ENCODE measurements at regions not wholly inside any gene's neighbourhood (a gene's known extent, or its start where the extent isn't known, plus 50 kb on each side); places are given as distances from the start of the nearest gene placed in this dataset.
"Not testable (repeated sequence)": the region's sequence is repeated elsewhere in the genome, so short reads cannot be mapped to it uniquely, and the experiment has no call there.

- DNase-seq, result not testable (repeated sequence)
Observed at GRCh38 chr1:83194610-83195009, 804.3 kb downstream of the TTLL7 start.

- DNase-seq, result not testable (repeated sequence)
Observed at GRCh38 chr1:83182033-83182728, 816.8 kb downstream of the TTLL7 start.

GRCh38 chr1:83180621-83181020, 818.3 kb downstream of the TTLL7 start:
- not testable (repeated sequence) for DNase-seq

- DNase-seq, result not testable (repeated sequence)
Observed at GRCh38 chr1:83167634-83168033, 831.3 kb downstream of the TTLL7 start.

GRCh38 chr1:83163879-83164475, 835.0 kb downstream of the TTLL7 start:
- not testable (repeated sequence) for DNase-seq

- not testable (repeated sequence) for DNase-seq
Observed at GRCh38 chr1:83158924-83159323, 840.0 kb downstream of the TTLL7 start.

GRCh38 chr1:83154306-83154705, 844.6 kb downstream of the TTLL7 start:
- DNase-seq, result not testable (repeated sequence)

GRCh38 chr1:83151167-83151898, 847.6 kb downstream of the TTLL7 start:
- not testable (repeated sequence) for DNase-seq

GRCh38 chr1:83150479-83150878, 848.5 kb downstream of the TTLL7 start:
- DNase-seq, result not testable (repeated sequence)

- DNase-seq, result not testable (repeated sequence)
Observed at GRCh38 chr1:83145820-83146219, 853.1 kb downstream of the TTLL7 start.

- not testable (repeated sequence) for DNase-seq
Observed at GRCh38 chr1:83142802-83143201, 856.1 kb downstream of the TTLL7 start.

- DNase-seq, result not testable (repeated sequence)
Observed at GRCh38 chr1:83135524-83136157, 863.3 kb downstream of the TTLL7 start.

GRCh38 chr1:83134322-83135014, 864.5 kb downstream of the TTLL7 start:
- not testable (repeated sequence) for DNase-seq

GRCh38 chr1:83131692-83131955, 867.3 kb downstream of the TTLL7 start:
- DNase-seq, result no peak

- no peak for DNase-seq
Observed at GRCh38 chr1:83130886-83131691, 867.8 kb downstream of the TTLL7 start.

GRCh38 chr1:83129107-83129506, 869.8 kb downstream of the TTLL7 start:
- no peak for DNase-seq

- DNase-seq, result no peak
Observed at GRCh38 chr1:83125456-83125855, 873.5 kb downstream of the TTLL7 start.

- no peak for DNase-seq
Observed at GRCh38 chr1:83123019-83123418, 875.9 kb downstream of the TTLL7 start.

- DNase-seq, result no peak
Observed at GRCh38 chr1:83118472-83118871, 880.5 kb downstream of the TTLL7 start.

- DNase-seq, result not testable (repeated sequence)
Observed at GRCh38 chr1:83117030-83117429, 881.9 kb downstream of the TTLL7 start.

GRCh38 chr1:83115785-83116184, 883.1 kb downstream of the TTLL7 start:
- DNase-seq, result no peak

Measured in NCI-H1105 (cell line).